PC-3 (cell line): ENCODE measurements at regions not wholly inside any gene's neighbourhood (a gene's known extent, or its start where the extent isn't known, plus 50 kb on each side); places are given as distances from the start of the nearest gene placed in this dataset.

Source experiments
- ATAC-seq: fragments of 200-7000 bp; cut with Tn5 transposase; 2 replicates; pipeline ENCODE4 v1.9.1; 2020; ENCODE audit warnings: mild to moderate bottlenecking, moderate library complexity
- BruUV-seq: library from RNA; stranded (reverse); fragments of 400-500 nt; replicated peaks from 2 replicates; lab custom pipeline; 2021; lab: Mats Ljungman, UMichigan
- CTCF ChIA-PET: fragments of 300-600 bp; sonication (Branson Sonifier 250); formaldehyde crosslinking; loops from one replicate; lab custom pipeline; 2022; ENCODE audit warnings: antibody characterized with exemption; lab: Charles Lee
- POLR2A ChIA-PET: fragments of 300-600 bp; sonication (Branson Sonifier 250); formaldehyde crosslinking; loops from one replicate; lab custom pipeline; 2022; ENCODE audit warnings: antibody characterized with exemption; ENCODE audit not compliant: unreplicated experiment; lab: Charles Lee
- DNase-seq: peaks from one replicate; pipeline ENCODE4 v3.0.0-alpha.2; 2015
- H2AFZ ChIP-seq: fragments of 300-600 bp; sonication (generic); 2 replicates; pipeline ENCODE4 v1.6.0; 2016; ENCODE audit warnings: antibody characterized with exemption, low read length
- H3F3A ChIP-seq: fragments of 300-600 bp; sonication (generic); one replicate; pipeline ENCODE4 v1.6.0; 2017; ENCODE audit warnings: antibody characterized with exemption, low read length, control low read depth, mild to moderate bottlenecking; ENCODE audit not compliant: unreplicated experiment
- H3K27ac ChIP-seq: fragments of 300-600 bp; sonication (generic); 2 replicates; pipeline ENCODE4 v1.5.1; 2016; ENCODE audit warnings: mild to moderate bottlenecking, low read length
- H3K27me3 ChIP-seq: fragments of 300-600 bp; sonication (generic); 2 replicates; pipeline ENCODE4 v1.6.1; 2016; ENCODE audit warnings: low read length, mixed read lengths
- H3K36me3 ChIP-seq: fragments of 300-600 bp; sonication (generic); 2 replicates; pipeline ENCODE4 v1.6.1; 2016; ENCODE audit warnings: low read depth, mixed run types, low read length, mixed read lengths
- H3K4me1 ChIP-seq: fragments of 300-600 bp; sonication (generic); 2 replicates; pipeline ENCODE4 v1.5.1; 2016; ENCODE audit warnings: low read length; ENCODE audit not compliant: insufficient read depth
- H3K4me2 ChIP-seq: fragments of 300-600 bp; sonication (generic); 2 replicates; pipeline ENCODE4 v1.6.0; 2016; ENCODE audit warnings: low read length
- H3K4me3 ChIP-seq: fragments of 300-600 bp; sonication (generic); 2 replicates; pipeline ENCODE4 v1.5.1; 2016; ENCODE audit warnings: mild to moderate bottlenecking, low read length, mixed read lengths
- H3K79me2 ChIP-seq: fragments of 300-600 bp; sonication (generic); 2 replicates; pipeline ENCODE4 v1.6.1; 2017; ENCODE audit warnings: low read length, mixed read lengths
- H3K9ac ChIP-seq: fragments of 300-600 bp; sonication (generic); 2 replicates; pipeline ENCODE4 v1.6.0; 2016; ENCODE audit warnings: mild to moderate bottlenecking, low read length
- H3K9me2 ChIP-seq: fragments of 300-600 bp; sonication (generic); replicated peaks from 2 replicates; pipeline ENCODE4 v1.6.1; 2016; ENCODE audit warnings: mixed run types, low read length, mixed read lengths
- H3K9me3 ChIP-seq: fragments of 300-600 bp; sonication (generic); 2 replicates; pipeline ENCODE4 v1.6.1; 2016; ENCODE audit warnings: low read length, mixed read lengths
- H4K20me1 ChIP-seq: fragments of 300-600 bp; sonication (generic); 2 replicates; pipeline ENCODE4 v1.6.1; 2016; ENCODE audit warnings: low read length, mixed read lengths
- EZH2 ChIP-seq: fragments of 300-600 bp; sonication (generic); IDR thresholded peaks from one replicate; pipeline ENCODE4 v1.6.1; 2017; ENCODE audit warnings: antibody characterized with exemption, mild to moderate bottlenecking, low read length; ENCODE audit not compliant: unreplicated experiment
- EZH2phosphoT487 ChIP-seq: fragments of 300-600 bp; sonication (generic); IDR thresholded peaks from 2 replicates; pipeline ENCODE4 v1.6.1; 2018; ENCODE audit warnings: mild to moderate bottlenecking, antibody characterized with exemption, low read length, borderline replicate concordance
- intact Hi-C: fragments of 100-400 bp; cut with micrococcal nuclease; formaldehyde crosslinking; loops from 2 replicates; pipeline ENCODE4 v1.9.0; 2023
- TF ChIP-seq, protein P1 (sequence below): fragments of 300-600 bp; sonication (generic); conservative IDR thresholded peaks from 2 replicates; pipeline ENCODE4 v1.5.1; 2017; ENCODE audit warnings: antibody characterized with exemption, low read depth, mild to moderate bottlenecking, low read length

DNA sequence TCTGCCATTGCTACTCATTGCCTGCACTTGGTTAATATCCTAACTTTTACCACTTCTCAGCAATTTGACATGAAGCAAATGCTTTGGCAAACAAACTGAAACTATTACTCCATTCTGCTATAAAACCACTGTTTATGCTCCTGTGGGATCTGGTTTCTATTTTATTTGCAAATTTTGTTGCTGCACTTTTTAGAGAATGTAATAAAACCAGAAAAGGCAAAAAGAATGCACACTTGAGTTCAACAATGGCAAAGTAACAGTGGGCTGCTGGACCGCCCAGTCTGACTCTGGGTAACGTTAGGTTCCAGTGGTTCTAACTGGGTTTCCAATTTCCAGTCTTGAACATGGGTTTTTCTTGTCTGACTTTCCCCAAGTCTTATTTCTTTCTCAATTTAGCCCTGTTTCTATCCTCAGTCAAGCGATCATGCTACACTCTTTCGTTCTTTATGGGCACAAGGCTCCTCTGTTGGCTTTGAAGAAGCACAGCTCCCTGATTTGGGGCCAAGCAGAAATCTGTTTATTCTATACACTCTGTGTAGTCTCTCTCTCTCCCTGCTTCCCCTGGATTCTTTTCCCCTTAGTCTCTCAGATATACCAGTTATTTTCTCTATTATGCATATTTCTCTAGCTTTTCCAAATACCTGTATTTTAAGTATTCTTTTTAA is 129.2 kb upstream of the FAM3C start:
- no peak overlapping the region for H3K27ac ChIP-seq
- no peak for TF ChIP-seq EZH2
- no peak for TF ChIP-seq EZH2phosphoT487
- TF ChIP-seq, protein P1, sequence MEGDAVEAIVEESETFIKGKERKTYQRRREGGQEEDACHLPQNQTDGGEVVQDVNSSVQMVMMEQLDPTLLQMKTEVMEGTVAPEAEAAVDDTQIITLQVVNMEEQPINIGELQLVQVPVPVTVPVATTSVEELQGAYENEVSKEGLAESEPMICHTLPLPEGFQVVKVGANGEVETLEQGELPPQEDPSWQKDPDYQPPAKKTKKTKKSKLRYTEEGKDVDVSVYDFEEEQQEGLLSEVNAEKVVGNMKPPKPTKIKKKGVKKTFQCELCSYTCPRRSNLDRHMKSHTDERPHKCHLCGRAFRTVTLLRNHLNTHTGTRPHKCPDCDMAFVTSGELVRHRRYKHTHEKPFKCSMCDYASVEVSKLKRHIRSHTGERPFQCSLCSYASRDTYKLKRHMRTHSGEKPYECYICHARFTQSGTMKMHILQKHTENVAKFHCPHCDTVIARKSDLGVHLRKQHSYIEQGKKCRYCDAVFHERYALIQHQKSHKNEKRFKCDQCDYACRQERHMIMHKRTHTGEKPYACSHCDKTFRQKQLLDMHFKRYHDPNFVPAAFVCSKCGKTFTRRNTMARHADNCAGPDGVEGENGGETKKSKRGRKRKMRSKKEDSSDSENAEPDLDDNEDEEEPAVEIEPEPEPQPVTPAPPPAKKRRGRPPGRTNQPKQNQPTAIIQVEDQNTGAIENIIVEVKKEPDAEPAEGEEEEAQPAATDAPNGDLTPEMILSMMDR: no peak
- H3K9me2 ChIP-seq: no peaks in the 10 kb centered on the region
- no TSS peak for BruUV-seq
- no peaks in the 10 kb centered on the region for H3K27me3 ChIP-seq
- peaks cover 15% of the 10 kb centered on the region for H3K4me1 ChIP-seq
- H3K4me3 ChIP-seq: no peak overlapping the region
- H3F3A ChIP-seq: peaks cover 6% of the 10 kb centered on the region
- no peaks in the 10 kb centered on the region for H3K79me2 ChIP-seq
- DNase-seq: no peak
- no peaks in the 10 kb centered on the region for H4K20me1 ChIP-seq
- no peak overlapping the region for H3K9ac ChIP-seq
- CTCF ChIA-PET: no interaction called here
- H2AFZ ChIP-seq: no peak overlapping the region
- ATAC-seq: no peak
- H3K36me3 ChIP-seq: no peaks in the 10 kb centered on the region
- intact Hi-C loops: no loop called here
- POLR2A ChIA-PET: interaction anchor here (0.7 kb wide), 1 partner anchor 74 kb away, joined by 3 read pairs; no protein-coding TSS in a partner anchor
- no peaks in the 10 kb centered on the region for H3K9me3 ChIP-seq
- H3K4me2 ChIP-seq: no peak overlapping the region

DNA sequence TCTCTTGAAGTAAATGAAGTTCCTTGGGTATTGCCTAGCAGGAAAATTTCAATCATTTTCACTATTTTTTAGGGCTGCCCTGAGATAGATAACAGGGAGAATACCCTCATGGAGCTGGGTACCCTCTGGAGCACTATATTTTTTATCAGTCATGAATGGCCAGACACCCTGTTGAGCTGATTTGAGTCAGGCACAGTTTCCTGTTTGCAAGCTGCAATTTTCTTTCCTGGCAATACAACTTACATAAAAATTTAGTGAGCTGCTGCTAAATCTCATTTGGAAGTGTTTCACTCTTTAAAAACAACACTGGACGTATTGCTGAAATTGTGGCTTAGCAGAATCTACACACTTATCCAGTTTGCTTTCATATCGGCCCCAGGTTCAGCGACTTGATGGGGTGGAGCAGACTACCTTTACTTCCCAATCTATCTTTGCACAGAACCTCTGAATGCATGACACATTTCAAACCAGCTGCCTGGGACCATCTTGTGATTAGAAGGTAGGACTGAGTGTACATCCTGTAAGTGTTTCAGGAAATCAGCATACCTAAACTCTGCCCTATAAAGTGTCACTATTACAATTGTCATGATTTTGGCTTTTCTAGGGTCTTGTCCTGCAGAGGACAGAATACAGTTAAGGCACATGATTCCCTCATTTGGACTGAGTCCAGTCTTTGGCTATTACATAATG is 125.7 kb upstream of the FAM3C start:
- Histone ChIP-seq H4K20me1 (no peaks in the 10 kb centered on the region), H3K4me2 (no peak overlapping the region), H3K4me1 (no peaks in the 10 kb centered on the region), H3K9me3 (no peaks in the 10 kb centered on the region), H3K9ac (no peak overlapping the region), H3K27ac (no peak overlapping the region), H3K27me3 (no peaks in the 10 kb centered on the region), H3K4me3 (no peak overlapping the region), H3F3A (no peaks in the 10 kb centered on the region), H3K36me3 (no peaks in the 10 kb centered on the region), H3K9me2 (no peaks in the 10 kb centered on the region), H2AFZ (no peak overlapping the region), H3K79me2 (no peaks in the 10 kb centered on the region)
- ATAC-seq (no peak), DNase-seq (no peak)
- intact Hi-C loops: no loop called here
- ChIA-PET CTCF (no interaction called here), POLR2A (no interaction called here)
- TF ChIP-seq EZH2phosphoT487 (no peak), EZH2 (no peak)
- TF ChIP-seq, protein P1: no peak
- no TSS peak for BruUV-seq

DNA sequence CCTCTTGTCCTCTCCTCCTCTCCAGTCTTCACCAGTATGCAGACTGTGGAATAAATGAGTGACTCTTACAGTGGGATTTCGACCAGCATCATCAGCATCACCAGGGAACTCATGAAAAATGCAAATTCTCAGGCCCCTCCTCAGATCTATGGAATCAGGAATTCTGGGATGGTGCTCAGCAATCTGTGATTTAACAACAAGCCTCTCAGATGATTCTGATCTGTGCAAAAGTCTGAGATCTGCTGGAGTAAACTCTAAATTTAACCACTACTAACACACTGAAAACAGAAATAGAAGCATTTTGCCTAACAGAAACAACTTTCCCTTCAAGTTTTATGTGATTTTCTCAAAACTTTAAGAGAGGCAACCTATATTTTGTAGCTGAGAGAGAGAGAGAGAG is 124.8 kb upstream of the FAM3C start:
- Histone ChIP-seq H3F3A (no peaks in the 10 kb centered on the region), H3K4me1 (no peaks in the 10 kb centered on the region), H2AFZ (no peak overlapping the region), H4K20me1 (no peaks in the 10 kb centered on the region), H3K9me2 (no peaks in the 10 kb centered on the region), H3K9me3 (no peaks in the 10 kb centered on the region), H3K9ac (no peak overlapping the region), H3K4me3 (no peak overlapping the region), H3K27ac (no peak overlapping the region), H3K79me2 (no peaks in the 10 kb centered on the region), H3K27me3 (no peaks in the 10 kb centered on the region), H3K36me3 (no peaks in the 10 kb centered on the region), H3K4me2 (no peak overlapping the region)
- ChIA-PET POLR2A (no interaction called here), CTCF (no interaction called here)
- ATAC-seq (no peak), DNase-seq (no peak)
- intact Hi-C loops: no loop called here
- TF ChIP-seq EZH2phosphoT487: no peak
- TF ChIP-seq EZH2: no peak
- TF ChIP-seq, protein P1: no peak
- BruUV-seq: no TSS peak
